Testis (tissue), 2 donors: ENCODE measurements at regions not wholly inside any gene's neighbourhood (a gene's known extent, or its start where the extent isn't known, plus 50 kb on each side); places are given as distances from the start of the nearest gene placed in this dataset.
A peak's percentile ranks its signal among the peaks of the same experiment; 100 is the strongest.

Source experiments
- DNase-seq: peaks from one replicate; pipeline ENCODE4 v3.0.0-alpha.2; 2019
- H3K27ac ChIP-seq, 2 donors: fragments of 200-600 bp; sonication (generic); one replicate each; pipeline ENCODE4 v1.5.1; 2019
- H3K27me3 ChIP-seq: fragments of 200-600 bp; sonication (generic); one replicate; pipeline ENCODE4 v1.5.1; 2019
- H3K36me3 ChIP-seq: fragments of 200-600 bp; sonication (generic); one replicate; pipeline ENCODE4 v1.5.1; 2017; ENCODE audit warnings: low read depth; ENCODE audit errors: missing control alignments
- H3K4me1 ChIP-seq: fragments of 200-600 bp; sonication (generic); one replicate; pipeline ENCODE4 v1.5.1; 2019
- H3K4me3 ChIP-seq, 2 donors: fragments of 200-600 bp; sonication (generic); one replicate each; pipeline ENCODE4 v1.5.1; 2017 to 2019
- H3K9me3 ChIP-seq: fragments of 200-600 bp; sonication (generic); one replicate; pipeline ENCODE4 v1.5.1; 2017
- POLR2A ChIP-seq: fragments of 450-650 bp; IDR thresholded peaks from one replicate; pipeline ENCODE4 v1.6.1; 2017; ENCODE audit warnings: antibody characterized with exemption, mild to moderate bottlenecking, moderate library complexity
- WGBS, 2 donors: methylation state at CpG; one replicate each; pipeline ENCODE4 v1.1.5; 2018; 5-methylcytosine and 5-hydroxymethylcytosine counted together
- intact Hi-C: fragments of 100-400 bp; cut with DNase I; formaldehyde crosslinking; loops from one replicate; pipeline ENCODE4 v1.15.1; 2023; ENCODE audit warnings: low total_unique reads
- TF ChIP-seq, protein P1 (sequence below), 3 experiments: fragments of 450-650 bp in 2 of 3; fragments of 200-600 bp in 1 of 3; sonication (generic) in 1 of 3; IDR thresholded peaks; one replicate each; pipeline ENCODE4 v1.5.1; 2016 to 2019; ENCODE audit warnings: antibody characterized with exemption in 3 of 3, mild to moderate bottlenecking in 2 of 3, moderate library complexity in 1 of 3

DNA sequence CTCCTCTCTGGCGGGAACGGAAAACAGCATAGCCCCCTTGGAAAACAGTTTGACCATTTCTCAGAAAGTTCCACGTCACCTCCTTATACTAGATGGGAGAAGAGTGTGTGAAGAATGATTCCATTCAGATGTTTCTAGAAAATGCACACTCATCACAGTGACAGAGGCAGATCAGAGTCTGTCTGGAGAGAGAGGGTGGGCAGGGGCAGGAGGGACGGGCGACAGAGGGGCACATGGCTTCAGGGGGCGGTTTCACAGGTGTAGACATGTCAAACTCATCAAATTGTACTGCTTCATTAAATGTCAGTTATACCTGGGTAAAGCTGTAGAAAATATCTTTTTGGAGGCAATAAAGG lies 88.8 kb upstream of the TAF1B start:
- H3K36me3 ChIP-seq, result no peaks in the 10 kb centered on the region
- TF ChIP-seq POLR2A, result no peak
- TF ChIP-seq, protein P1, sequence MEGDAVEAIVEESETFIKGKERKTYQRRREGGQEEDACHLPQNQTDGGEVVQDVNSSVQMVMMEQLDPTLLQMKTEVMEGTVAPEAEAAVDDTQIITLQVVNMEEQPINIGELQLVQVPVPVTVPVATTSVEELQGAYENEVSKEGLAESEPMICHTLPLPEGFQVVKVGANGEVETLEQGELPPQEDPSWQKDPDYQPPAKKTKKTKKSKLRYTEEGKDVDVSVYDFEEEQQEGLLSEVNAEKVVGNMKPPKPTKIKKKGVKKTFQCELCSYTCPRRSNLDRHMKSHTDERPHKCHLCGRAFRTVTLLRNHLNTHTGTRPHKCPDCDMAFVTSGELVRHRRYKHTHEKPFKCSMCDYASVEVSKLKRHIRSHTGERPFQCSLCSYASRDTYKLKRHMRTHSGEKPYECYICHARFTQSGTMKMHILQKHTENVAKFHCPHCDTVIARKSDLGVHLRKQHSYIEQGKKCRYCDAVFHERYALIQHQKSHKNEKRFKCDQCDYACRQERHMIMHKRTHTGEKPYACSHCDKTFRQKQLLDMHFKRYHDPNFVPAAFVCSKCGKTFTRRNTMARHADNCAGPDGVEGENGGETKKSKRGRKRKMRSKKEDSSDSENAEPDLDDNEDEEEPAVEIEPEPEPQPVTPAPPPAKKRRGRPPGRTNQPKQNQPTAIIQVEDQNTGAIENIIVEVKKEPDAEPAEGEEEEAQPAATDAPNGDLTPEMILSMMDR (IDR thresholded peaks at IDR 0.05), result no peak
- intact Hi-C loops, result no loop called here
- H3K4me1 ChIP-seq, result peaks cover 36% of the 10 kb centered on the region
- no peak overlapping the region for H3K4me3 ChIP-seq
- no peak for DNase-seq
- 92 to 96% methylated on average over 6 of the region's 6 CpGs for WGBS, 2 donors
- H3K27me3 ChIP-seq, result no peaks in the 10 kb centered on the region
- H3K9me3 ChIP-seq, result no peaks in the 10 kb centered on the region
- H3K27ac ChIP-seq, result no peak overlapping the region

DNA sequence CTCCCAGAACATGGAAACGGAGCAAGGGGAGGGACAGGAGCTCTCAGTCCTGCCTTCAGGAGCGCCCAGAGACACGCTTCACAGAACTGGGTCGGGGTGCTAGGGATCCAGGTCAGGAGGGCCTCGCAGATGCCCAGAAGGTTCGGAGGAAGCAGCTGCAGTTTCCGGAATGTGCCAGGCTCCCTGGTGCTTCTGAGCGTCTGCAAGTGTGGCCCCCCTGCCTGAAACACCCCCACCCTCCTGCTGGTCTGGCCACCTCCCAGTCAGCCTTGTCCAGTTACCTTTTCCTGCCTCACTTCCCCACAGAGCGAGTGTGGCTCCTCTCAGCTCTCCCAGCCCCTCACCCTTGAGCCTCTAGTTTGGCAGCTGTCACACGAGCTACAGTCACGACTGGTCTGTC lies 88.3 kb upstream of the TAF1B start:
- H3K4me1 ChIP-seq, result peaks cover 41% of the 10 kb centered on the region
- no peaks in the 10 kb centered on the region for H3K36me3 ChIP-seq
- H3K4me3 ChIP-seq, result no peak overlapping the region
- no peaks in the 10 kb centered on the region for H3K9me3 ChIP-seq
- no peak overlapping the region for H3K27ac ChIP-seq
- TF ChIP-seq, protein P1 (IDR thresholded peaks at IDR 0.05), result no peak
- no peak for TF ChIP-seq POLR2A
- 85 to 88% methylated on average over 9 to 11 of the region's 11 CpGs for WGBS, 2 donors
- no peak for DNase-seq
- H3K27me3 ChIP-seq, result no peaks in the 10 kb centered on the region
- intact Hi-C loops, result no loop called here

DNA sequence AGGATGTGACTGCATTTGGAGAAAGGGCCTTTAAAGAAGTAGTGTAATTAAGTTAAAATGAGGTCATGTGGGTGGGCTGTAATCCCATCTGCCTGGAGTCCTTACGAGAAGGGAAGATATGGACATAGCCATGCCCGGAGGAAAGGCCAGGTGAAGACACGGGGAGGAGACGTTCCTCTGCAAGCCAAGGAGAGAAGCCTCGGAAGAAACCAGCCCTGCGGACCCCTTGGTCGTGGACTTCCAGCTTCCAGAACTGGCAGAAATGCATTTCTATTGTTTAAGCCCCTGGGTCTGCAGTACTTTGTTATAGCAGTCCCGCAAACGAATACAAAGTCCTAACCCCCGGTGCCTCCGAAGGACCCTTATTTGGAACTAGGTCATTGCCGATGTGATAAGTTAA lies 87.6 kb upstream of the TAF1B start:
- 94% methylated on average over 12 of the region's 12 CpGs for WGBS, 2 donors
- no peak for DNase-seq
- H3K27ac ChIP-seq, result no peak overlapping the region
- H3K27me3 ChIP-seq, result no peaks in the 10 kb centered on the region
- TF ChIP-seq, protein P1 (IDR thresholded peaks at IDR 0.05), result no peak
- no peak for TF ChIP-seq POLR2A
- H3K4me3 ChIP-seq, result no peak overlapping the region
- no peaks in the 10 kb centered on the region for H3K36me3 ChIP-seq
- no peaks in the 10 kb centered on the region for H3K9me3 ChIP-seq
- H3K4me1 ChIP-seq, result peaks cover 48% of the 10 kb centered on the region
- intact Hi-C loops, result no loop called here

DNA sequence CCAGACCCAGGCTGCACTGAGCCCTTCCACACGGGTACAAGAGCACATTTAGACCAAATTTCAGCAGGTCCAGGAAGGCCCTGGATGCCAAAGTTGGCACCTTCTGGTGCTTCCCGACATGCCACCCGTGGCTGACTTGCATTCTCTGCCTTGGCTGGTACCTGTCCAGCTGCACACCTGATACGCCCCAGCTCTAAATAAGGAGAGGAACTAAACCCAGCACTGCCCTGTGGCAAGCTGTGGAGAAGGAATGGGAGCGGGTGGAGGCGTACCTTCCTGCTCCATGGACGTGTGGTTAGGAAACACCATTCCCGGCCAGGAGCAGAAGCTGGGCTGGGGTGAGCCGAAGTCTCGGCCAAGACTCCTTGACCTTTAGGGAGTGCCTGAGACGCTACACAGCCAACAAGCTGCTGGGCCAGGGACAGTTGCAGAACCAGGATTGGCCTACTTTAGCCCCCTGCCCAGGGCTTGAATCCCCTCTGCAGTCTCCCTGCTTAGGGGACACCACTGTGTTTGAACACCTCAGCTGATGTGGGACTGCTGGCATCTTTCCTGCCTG lies 86.5 kb upstream of the TAF1B start:
- intact Hi-C loops, result no loop called here
- Histone ChIP-seq H3K27me3 (no peaks in the 10 kb centered on the region), H3K4me3 (no peak overlapping the region), H3K9me3 (no peaks in the 10 kb centered on the region), H3K4me1 (peaks cover 55% of the 10 kb centered on the region), H3K27ac (no peak overlapping the region), H3K36me3 (no peaks in the 10 kb centered on the region)
- 73 to 75% methylated on average over 9 to 11 of the region's 11 CpGs for WGBS, 2 donors
- DNase-seq, result no peak
- TF ChIP-seq POLR2A, result no peak
- TF ChIP-seq, protein P1 (IDR thresholded peaks at IDR 0.05), result no peak

DNA sequence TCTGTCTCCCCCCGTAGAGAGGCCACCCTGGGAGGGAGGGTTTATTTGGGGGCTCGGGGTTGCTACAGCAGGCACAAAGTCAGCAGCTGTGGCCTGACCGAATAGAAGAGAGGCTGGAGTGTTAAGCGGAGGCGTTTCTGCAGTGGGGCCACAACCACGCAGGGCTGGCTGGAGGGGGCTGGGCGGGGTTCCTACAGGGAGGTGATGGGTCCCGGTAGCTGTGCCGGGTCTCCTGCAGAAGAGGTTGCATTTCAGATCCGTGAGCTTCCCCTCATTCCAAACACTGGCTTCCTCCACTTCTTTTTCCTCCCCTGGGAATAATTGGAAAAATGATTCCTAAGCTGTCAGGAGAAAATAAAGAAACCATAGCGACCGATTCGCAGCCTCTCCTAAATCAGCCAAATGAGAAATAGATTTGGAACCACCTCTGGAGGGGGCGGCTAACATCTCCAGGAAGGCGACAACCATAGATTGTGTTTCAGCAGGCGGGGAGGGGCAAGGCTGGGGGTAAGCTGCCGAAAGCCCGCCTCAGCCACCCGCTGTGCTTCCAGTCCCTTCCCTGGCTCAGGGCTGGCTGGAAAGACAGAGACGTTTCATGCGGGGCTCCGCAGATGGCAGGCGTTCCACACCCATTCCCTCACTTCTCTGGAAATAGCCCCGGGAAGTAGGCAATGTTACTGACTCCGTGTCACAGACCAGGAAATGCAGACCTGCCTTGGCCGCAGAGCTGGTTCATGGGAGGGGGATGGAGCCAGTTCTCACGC lies 85.6 kb upstream of the TAF1B start:
- Histone ChIP-seq H3K36me3 (no peaks in the 10 kb centered on the region), H3K4me3 (no peak overlapping the region), H3K4me1 (peaks cover 54% of the 10 kb centered on the region), H3K27me3 (no peaks in the 10 kb centered on the region), H3K9me3 (no peaks in the 10 kb centered on the region), H3K27ac (peak overlapping the region in 1 of 2 donors; percentile 56)
- 30 to 51% methylated on average over 24 to 27 of the region's 27 CpGs for WGBS, 2 donors
- no peak for DNase-seq
- intact Hi-C loops, result no loop called here
- no peak for TF ChIP-seq POLR2A
- TF ChIP-seq, protein P1 (IDR thresholded peaks at IDR 0.05), result no peak
